ENCODE measurements at regions not wholly inside any gene's neighbourhood (a gene's known extent, or its start where the extent isn't known, plus 50 kb on each side); places are given as distances from the start of the nearest gene placed in this dataset.
"Not testable (repeated sequence)": the region's sequence is repeated elsewhere in the genome, so short reads cannot be mapped to it uniquely, and the experiment has no call there.

DNA sequence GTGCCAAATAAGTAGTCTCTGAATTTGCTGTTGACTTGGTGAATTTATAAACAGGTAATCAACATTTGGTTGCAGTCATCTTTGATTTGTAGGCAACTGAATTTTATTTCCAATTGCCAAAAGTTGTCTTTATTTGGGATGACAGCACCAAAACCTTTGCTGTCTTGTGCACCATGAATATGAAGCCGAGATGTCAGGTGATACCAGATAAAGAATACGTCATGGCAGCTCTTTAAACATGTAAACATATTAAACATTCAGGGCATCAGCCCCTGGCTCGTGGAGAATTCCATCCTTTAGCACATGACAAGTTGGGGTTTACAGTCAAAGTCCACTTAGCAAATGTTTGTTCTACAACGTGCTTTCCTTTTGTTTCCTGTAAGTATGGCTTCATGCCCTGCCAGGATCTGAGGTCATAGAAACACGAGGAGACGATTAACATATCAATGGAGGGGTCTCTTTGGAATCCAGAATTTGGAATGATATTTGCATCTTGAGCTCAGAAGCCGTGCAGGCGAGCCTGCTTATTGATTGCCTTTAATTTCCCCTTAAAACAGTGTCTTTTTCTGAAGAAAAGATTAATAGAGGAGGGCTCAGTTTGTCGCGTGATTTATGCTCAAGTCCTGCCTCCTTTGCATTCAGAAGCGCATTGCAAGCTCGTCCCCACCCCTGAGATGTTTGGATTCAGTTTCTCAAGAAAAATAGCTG lies 170.2 kb upstream of the ZNF217 start:
- Mint-ChIP-seq H3K27me3 (ENCODE audit: low read depth) (no peaks in the 10 kb centered on the region), H3K4me3 (no peak overlapping the region), H3K36me3 (ENCODE audit: insufficient read depth in 2 of 2) (no peaks in the 10 kb centered on the region), H3K27ac (no peak overlapping the region), H3K9me3 (no peaks in the 10 kb centered on the region), H3K4me1 (ENCODE audit: low read depth) (no peaks in the 10 kb centered on the region)
- DNase-seq (no peak), ATAC-seq (replicated peaks in 1 of 2) (no peak)

DNA sequence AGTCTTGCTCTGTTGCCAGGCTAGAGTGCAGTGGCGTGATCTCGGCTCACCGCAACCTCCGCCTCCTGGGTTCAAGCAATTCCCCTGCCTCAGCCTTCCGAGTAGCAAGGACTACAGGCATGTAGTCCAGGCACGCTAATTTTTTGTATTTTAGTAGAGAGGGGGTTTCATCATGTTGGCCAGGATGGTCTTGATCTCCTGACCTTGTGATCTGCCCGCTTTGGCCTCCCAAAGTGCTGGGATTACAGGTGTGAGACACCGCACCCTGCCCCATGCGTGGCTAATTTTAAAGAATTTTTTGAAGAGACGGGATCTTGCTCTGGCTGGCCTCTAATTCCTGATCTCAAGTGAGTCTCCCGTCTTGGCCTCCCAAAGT lies 168.8 kb upstream of the ZNF217 start:
- H3K4me1 Mint-ChIP-seq (ENCODE audit: low read depth); H3K9me3 Mint-ChIP-seq; DNase-seq; H3K27ac Mint-ChIP-seq; H3K27me3 Mint-ChIP-seq (ENCODE audit: low read depth); H3K4me3 Mint-ChIP-seq; ATAC-seq (replicated peaks in 1 of 2); H3K36me3 Mint-ChIP-seq (ENCODE audit: insufficient read depth in 2 of 2): not testable (repeated sequence)

DNA sequence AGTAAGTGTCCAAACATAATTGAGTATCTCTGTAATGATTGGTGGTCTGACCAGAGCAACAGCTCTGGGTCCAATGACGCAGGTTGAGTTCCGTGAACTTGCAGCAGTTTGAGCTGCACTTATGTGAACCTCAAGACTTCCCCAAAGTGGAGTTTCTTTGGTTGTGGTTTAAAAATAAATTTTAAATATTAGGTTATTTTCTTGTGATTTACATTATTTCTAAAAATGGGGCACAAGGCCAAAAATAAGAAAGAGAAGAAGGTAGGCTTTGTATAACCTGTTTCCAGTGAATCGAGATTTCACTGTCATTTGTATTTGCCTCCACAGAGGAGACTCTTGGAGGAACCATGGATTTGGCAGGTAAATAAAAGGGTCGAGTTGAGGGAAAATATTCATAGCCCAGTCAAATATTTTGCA lies 166.4 kb upstream of the ZNF217 start:
- DNase-seq (no peak), ATAC-seq (replicated peaks in 1 of 2) (no peak)
- Mint-ChIP-seq H3K36me3 (ENCODE audit: insufficient read depth in 2 of 2) (no peaks in the 10 kb centered on the region), H3K4me1 (ENCODE audit: low read depth) (peaks cover 16% of the 10 kb centered on the region), H3K4me3 (no peak overlapping the region), H3K27me3 (ENCODE audit: low read depth) (no peaks in the 10 kb centered on the region), H3K27ac (no peak overlapping the region), H3K9me3 (no peaks in the 10 kb centered on the region)

DNA sequence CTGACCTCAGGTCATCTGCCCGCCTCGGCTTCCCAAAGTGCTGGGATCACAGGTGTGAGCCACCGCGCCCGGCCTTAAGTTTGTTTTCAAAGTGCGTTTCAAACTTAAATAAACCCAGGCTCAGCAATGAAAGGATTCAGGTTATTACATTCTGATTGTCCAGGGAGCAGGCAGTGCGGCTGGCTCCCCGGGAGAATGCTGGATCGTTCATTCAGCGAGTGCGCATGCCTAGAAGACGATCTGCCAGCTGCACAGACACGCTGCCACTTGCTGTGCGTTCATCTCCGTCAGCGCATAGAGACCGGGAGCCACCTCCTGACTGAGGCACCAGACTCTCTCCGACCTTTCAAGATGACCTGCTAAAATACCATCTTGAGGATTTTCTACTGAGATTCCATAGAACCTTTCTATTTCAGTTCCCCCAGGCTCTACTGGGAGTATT lies 163.9 kb upstream of the ZNF217 start:
- H3K27ac Mint-ChIP-seq, result no peak overlapping the region
- DNase-seq (no peak), ATAC-seq (replicated peaks in 1 of 2) (no peak)
- no peaks in the 10 kb centered on the region for H3K27me3 Mint-ChIP-seq (ENCODE audit: low read depth)
- no peaks in the 10 kb centered on the region for H3K36me3 Mint-ChIP-seq (ENCODE audit: insufficient read depth in 2 of 2)
- no peak overlapping the region for H3K4me3 Mint-ChIP-seq
- peaks cover 42% of the 10 kb centered on the region for H3K4me1 Mint-ChIP-seq (ENCODE audit: low read depth)
- H3K9me3 Mint-ChIP-seq, result no peaks in the 10 kb centered on the region

DNA sequence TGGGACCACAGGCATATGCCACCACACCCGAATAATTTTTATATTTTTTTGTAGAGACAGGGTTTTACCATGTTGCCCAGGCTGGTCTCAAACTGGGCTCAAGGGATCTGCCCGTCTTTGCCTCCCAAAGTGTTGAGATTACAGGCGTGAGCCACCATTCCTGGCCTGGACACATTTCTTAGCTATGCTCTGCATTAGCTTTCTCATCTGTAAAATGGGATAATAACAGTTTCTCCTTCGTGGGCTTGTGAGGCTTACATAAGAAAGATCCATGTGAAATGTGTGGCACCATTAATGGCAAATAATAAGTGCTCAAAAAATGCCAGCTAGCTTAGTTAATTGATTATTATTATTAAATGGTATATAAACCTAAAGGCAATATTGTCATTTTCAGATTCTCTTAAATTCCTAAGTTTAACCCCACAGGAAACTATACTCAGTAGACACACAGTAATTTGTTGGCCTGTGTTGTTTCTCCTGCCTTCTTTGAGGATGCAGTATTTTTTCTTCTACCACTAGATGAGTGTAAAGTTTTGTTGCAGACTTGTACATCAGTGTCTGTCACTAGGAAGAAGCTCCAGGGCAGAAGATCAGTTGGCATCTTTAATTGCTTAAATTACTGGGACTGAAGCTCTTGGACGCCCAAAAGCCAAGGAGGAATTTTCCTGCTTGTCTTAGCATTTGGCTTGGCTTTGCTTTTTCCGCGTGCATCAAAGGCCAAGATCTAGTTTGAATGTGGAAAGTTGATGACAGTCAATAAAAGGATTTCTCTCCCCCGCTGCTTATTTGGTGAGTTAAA lies 162.3 kb upstream of the ZNF217 start:
- Mint-ChIP-seq H3K4me3 (peak overlapping the region in 1 of 2 donors; percentile 24), H3K27me3 (ENCODE audit: low read depth) (no peaks in the 10 kb centered on the region), H3K27ac (no peak overlapping the region), H3K4me1 (ENCODE audit: low read depth) (peaks cover 57% of the 10 kb centered on the region), H3K36me3 (ENCODE audit: insufficient read depth in 2 of 2) (no peaks in the 10 kb centered on the region), H3K9me3 (no peaks in the 10 kb centered on the region)
- DNase-seq, result no peak
- no peak for ATAC-seq (replicated peaks in 1 of 2)

DNA sequence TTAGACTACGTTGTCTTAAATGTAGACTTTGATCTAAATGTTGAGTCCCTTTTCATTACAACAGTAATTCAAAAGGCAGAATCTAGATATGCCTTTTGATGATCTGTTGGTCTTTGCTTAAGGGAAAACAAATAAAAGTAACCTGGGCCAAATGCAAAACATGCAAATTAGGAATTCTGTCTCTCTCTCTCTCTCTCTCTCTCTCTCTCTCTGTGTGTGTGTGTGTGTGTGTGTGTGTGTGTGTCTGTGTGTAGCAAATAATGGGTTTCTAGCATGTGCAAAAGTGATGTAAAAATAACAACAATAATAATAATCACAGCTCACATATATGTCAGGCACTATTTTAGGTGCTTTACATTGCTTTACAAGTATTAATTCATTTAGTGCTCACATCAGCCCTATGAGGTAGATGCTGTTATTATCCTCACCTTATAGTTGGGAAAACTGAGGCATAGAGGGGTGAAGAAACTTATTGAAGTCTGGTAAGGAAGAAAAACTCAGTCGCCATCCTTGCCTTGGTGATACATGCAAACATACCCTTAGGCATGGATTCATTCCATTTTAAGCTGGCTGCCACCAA lies 160.3 kb upstream of the ZNF217 start:
- no peaks in the 10 kb centered on the region for H3K9me3 Mint-ChIP-seq
- peaks cover 77% of the 10 kb centered on the region for H3K4me1 Mint-ChIP-seq (ENCODE audit: low read depth)
- no peaks in the 10 kb centered on the region for H3K27me3 Mint-ChIP-seq (ENCODE audit: low read depth)
- peak overlapping the region; percentile 53 to 66 for H3K4me3 Mint-ChIP-seq
- ATAC-seq (replicated peaks in 1 of 2), result no peak
- peak overlapping the region; percentile 97 for H3K27ac Mint-ChIP-seq
- H3K36me3 Mint-ChIP-seq (ENCODE audit: insufficient read depth in 2 of 2), result no peaks in the 10 kb centered on the region
- DNase-seq, result no peak

DNA sequence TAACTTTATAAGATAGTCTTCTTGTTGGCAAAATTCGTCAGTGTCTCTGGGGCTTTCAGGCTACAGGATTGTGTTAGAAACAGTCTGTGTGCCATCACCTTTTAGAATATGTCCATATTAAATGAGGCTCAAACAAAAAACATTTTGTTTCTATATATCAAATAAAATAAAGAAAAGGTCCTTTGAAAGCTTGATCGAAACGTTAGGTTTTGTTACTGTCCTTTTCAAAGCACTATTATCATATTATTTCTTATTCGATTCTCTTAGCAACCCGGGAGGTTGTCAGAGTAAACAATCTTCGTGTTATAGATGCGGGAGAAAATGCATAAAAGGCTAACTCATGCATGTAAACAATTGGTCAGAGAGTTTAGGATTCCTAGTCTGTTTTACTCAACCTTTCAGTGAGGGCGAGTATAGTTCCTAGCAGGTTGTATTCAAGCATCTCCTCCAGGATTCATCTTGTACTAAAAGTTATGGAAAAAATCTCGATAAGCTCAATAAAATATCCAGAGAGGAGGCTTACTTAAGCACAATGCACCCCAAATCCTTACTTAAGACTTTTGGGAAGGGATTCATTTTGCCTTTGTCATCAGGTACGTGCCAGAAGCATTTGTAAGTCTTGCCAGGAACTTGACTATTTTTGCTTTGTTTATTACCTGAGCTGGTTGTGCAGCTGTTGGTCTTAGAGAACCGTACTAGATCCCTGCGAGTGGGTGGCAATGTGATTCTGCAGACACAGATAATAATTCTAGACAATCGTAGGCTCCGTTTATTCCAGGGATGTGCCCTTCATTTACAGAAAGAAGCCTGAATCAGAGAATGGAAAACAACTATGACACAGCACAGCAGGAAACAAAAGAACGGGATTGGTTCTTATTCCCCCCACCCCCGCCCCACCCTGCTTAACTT lies 159.6 kb upstream of the ZNF217 start:
- Mint-ChIP-seq H3K27me3 (ENCODE audit: low read depth) (no peaks in the 10 kb centered on the region), H3K4me3 (peak overlapping the region; percentile 65 to 84), H3K27ac (peak overlapping the region; percentile 99), H3K4me1 (ENCODE audit: low read depth) (peaks cover 84% of the 10 kb centered on the region), H3K9me3 (no peaks in the 10 kb centered on the region), H3K36me3 (ENCODE audit: insufficient read depth in 2 of 2) (no peaks in the 10 kb centered on the region)
- peak in 1 of 2 donors; percentile 3 for DNase-seq
- no peak for ATAC-seq (replicated peaks in 1 of 2)

DNA sequence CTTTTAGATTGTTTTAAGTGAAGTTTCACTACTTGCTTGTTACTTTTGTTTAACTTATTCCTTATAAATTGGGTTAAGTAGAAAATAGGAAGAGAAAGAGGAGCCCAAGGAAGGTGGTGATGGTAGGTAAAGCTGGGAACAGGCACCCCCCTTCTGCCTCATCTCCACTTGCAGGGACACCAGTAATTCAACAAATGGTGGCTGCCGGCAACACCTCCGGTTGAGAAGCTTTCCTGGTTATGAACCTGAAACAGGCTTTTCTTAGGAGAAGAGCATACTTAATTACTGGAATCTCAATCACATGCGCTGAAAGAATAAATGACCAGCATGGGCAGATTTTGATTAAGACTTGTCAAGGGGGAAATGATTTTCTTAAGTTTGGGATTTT lies 158.9 kb upstream of the ZNF217 start:
- Mint-ChIP-seq H3K4me3 (peak overlapping the region; percentile 65 to 84), H3K4me1 (ENCODE audit: low read depth) (peaks cover 84% of the 10 kb centered on the region), H3K27ac (peak overlapping the region; percentile 99), H3K9me3 (no peaks in the 10 kb centered on the region), H3K36me3 (ENCODE audit: insufficient read depth in 2 of 2) (no peaks in the 10 kb centered on the region), H3K27me3 (ENCODE audit: low read depth) (no peaks in the 10 kb centered on the region)
- peak in 1 of 2 donors; percentile 17 for DNase-seq
- ATAC-seq (replicated peaks in 1 of 2), result no peak

DNA sequence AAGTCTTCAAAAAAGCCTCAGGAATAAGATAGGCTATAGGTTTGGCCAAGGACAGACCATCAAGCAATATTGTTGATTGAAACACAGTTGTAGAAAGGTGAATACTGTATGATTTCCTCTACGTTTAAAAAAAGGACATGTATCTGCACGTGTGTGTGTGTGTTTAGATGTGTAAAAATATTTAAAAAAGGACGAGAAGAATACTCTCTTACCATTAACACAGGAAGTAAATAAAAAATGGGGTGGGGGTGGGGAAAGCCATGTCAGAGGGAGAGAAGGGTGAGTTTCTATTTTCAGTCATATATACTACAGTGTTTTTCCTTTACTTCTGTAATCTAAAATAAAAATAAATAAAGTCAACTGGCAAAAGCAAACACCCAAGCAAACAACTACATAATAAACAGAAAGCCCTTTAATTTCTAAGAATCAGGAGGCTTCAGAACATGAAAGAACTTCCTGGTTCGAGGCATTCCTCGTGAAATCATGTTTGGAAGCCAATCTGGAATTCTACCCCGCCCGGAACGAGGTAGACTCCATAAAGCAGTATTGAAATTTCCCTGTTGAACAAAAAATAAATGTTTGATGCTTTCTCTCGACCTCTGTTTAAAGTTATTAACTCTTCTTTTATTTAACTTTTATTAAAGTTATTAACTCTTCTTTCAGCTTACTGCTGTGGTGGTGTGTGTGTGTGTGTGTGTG lies 158.1 kb upstream of the ZNF217 start:
- Mint-ChIP-seq H3K4me3 (peak overlapping the region; percentile 72 to 84), H3K4me1 (ENCODE audit: low read depth) (peaks cover 82% of the 10 kb centered on the region), H3K36me3 (ENCODE audit: insufficient read depth in 2 of 2) (no peaks in the 10 kb centered on the region), H3K27ac (peak overlapping the region; percentile 99), H3K27me3 (ENCODE audit: low read depth) (no peaks in the 10 kb centered on the region), H3K9me3 (no peaks in the 10 kb centered on the region)
- DNase-seq (no peak), ATAC-seq (replicated peaks in 1 of 2) (no peak)

DNA sequence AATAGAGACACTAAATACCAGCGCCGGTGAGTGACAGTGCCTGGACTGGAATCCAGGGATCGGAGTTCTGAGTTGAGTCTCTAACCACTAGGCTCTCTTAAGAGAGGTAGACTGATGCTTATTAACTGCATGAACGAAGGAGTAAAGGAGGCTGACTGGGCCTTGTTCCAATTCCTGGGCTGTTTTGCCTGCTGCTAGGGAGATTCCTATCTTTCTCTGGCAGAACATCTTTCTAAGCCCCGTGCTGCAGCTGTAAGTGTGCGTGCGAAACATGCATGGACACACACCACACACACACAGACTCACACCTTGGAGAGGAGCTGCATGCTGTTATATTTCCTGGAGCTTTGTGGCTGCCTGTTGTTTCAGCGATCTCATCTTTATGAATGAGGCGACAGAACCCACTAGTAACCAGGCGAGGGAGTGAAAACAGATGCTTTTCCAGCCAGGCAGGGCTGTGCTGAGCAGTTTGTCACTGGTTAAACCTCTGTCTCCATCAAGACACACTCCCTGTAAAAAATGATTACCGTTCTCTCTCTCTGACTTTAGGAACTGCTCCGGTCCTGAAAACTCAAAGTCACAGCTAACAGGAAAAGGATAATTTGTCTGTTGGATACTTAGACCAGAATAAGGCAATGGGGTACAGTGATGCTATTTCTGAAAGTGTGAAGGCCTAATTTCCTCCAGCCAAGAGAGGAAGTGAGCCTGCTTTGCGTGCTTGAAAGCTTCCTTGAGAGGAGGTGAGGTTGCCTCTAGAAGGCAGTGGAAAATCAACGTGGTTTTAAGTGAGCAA lies 157.4 kb upstream of the ZNF217 start:
- peak overlapping the region; percentile 99 for H3K27ac Mint-ChIP-seq
- peak overlapping the region; percentile 72 to 84 for H3K4me3 Mint-ChIP-seq
- no peaks in the 10 kb centered on the region for H3K9me3 Mint-ChIP-seq
- H3K27me3 Mint-ChIP-seq (ENCODE audit: low read depth), result no peaks in the 10 kb centered on the region
- H3K4me1 Mint-ChIP-seq (ENCODE audit: low read depth), result peaks cover 75% of the 10 kb centered on the region
- DNase-seq (peak; percentile 42 to 45), ATAC-seq (replicated peaks in 1 of 2) (peak; percentile 54 to 66)
- no peaks in the 10 kb centered on the region for H3K36me3 Mint-ChIP-seq (ENCODE audit: insufficient read depth in 2 of 2)

DNA sequence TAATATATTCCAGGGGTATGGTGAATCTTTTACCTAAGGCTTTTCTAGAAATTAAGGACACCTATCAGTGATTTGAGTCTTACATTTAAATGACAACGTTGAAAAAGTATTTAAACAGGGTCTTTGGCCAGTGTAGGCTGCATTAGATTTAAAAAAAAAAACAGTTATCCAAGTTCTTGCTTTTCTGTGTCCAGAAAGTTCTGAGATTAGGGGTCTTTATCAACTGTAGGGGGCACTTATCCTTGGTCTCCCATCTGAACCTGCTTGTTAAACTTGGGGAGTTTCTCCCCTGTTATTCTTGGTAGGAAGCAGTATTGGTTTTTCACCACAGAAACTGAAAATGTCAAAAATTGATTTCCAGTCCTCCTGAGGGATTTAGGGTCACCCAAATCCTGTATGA lies 155.9 kb upstream of the ZNF217 start:
- DNase-seq (no peak), ATAC-seq (replicated peaks in 1 of 2) (no peak)
- H3K4me1 Mint-ChIP-seq (ENCODE audit: low read depth), result peaks cover 65% of the 10 kb centered on the region
- no peaks in the 10 kb centered on the region for H3K27me3 Mint-ChIP-seq (ENCODE audit: low read depth)
- H3K36me3 Mint-ChIP-seq (ENCODE audit: insufficient read depth in 2 of 2), result no peaks in the 10 kb centered on the region
- H3K27ac Mint-ChIP-seq, result no peak overlapping the region
- H3K4me3 Mint-ChIP-seq, result no peak overlapping the region
- H3K9me3 Mint-ChIP-seq, result no peaks in the 10 kb centered on the region

All from activated T-cell treated with anti-CD3 and anti-CD28 coated beads, Interleukin-2, amount 50 U/mL, for 72 hours (primary cell).